AG09319 (cell line): ENCODE measurements at regions not wholly inside any gene's neighbourhood (a gene's known extent, or its start where the extent isn't known, plus 50 kb on each side); places are given as distances from the start of the nearest gene placed in this dataset.

ENCODE experiments used
- DNase-seq: peaks from one replicate; pipeline ENCODE4 v3.0.0-alpha.2; 2010; ENCODE audit warnings: low read depth; ENCODE audit errors: extremely low read depth
- TF ChIP-seq, protein P1 (sequence below): IDR thresholded peaks from 2 replicates; pipeline ENCODE4 v1.5.1; 2011; ENCODE audit warnings: low read depth, mild to moderate bottlenecking, inconsistent platforms, low read length, moderate library complexity

DNA sequence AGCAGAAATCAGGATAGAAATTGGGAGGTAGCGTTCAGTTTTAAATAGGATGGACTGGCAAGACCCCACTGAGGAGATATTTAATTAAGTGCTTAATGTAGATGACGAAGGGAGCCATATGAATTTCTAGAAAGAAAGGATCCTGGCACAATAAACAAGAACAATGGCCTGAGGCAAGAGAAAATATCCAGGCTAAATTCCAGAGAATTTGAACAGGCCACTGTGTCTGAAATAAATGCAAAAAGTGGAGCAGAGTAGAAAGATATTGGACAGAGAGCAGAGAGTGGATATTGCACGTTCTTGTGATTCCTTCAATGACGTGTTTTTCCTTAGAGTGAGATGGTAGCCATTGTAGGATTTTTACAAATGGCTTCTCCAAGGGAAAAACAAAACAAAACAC lies 1504.8 kb downstream of the C4orf33 start:
- no peak for DNase-seq
- TF ChIP-seq, protein P1, sequence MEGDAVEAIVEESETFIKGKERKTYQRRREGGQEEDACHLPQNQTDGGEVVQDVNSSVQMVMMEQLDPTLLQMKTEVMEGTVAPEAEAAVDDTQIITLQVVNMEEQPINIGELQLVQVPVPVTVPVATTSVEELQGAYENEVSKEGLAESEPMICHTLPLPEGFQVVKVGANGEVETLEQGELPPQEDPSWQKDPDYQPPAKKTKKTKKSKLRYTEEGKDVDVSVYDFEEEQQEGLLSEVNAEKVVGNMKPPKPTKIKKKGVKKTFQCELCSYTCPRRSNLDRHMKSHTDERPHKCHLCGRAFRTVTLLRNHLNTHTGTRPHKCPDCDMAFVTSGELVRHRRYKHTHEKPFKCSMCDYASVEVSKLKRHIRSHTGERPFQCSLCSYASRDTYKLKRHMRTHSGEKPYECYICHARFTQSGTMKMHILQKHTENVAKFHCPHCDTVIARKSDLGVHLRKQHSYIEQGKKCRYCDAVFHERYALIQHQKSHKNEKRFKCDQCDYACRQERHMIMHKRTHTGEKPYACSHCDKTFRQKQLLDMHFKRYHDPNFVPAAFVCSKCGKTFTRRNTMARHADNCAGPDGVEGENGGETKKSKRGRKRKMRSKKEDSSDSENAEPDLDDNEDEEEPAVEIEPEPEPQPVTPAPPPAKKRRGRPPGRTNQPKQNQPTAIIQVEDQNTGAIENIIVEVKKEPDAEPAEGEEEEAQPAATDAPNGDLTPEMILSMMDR = no peak

- TF ChIP-seq, protein P1 = no peak
- no peak for DNase-seq
Observed at GRCh38 chr4:130603043-130603442, 1507.1 kb downstream of the C4orf33 start.

DNA sequence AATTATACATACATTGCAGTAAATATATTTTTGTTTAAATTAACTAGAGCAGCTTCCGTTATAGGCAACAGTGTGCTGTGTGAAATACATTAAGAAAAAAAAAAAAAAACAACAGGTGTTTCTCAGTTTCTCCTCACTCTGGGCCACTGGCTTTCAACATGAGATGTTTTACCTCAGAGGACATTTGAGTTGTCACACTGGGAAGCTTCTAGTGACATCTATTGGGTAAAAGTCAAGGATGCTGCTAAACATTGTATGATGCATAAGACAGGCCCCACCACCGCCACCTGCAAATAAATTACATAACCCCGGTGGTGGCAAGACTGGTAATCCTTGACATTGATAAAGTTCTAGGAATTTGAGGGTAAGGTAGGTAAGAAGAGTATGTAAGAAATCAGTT lies 1512.2 kb downstream of the C4orf33 start:
- TF ChIP-seq, protein P1 = no peak
- no peak for DNase-seq

DNA sequence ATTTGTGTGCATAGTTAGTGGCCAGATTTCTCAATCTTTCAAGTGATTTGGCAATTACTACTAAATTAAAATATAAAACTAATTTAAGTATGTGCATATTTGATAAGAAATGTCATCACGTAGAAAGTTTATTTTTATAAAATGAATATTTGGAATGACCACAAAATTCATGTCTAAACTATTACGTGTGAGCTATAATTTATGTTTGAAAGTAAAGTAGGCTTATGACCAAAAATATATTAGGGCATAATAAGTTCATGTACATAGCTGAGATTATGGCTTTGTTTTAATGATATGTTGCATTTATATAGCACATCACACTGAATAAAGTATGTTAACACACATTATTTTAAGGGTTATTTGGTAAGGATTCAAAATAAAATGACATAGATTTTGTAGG lies 1532.6 kb downstream of the C4orf33 start:
- TF ChIP-seq, protein P1 = no peak
- DNase-seq = no peak

DNA sequence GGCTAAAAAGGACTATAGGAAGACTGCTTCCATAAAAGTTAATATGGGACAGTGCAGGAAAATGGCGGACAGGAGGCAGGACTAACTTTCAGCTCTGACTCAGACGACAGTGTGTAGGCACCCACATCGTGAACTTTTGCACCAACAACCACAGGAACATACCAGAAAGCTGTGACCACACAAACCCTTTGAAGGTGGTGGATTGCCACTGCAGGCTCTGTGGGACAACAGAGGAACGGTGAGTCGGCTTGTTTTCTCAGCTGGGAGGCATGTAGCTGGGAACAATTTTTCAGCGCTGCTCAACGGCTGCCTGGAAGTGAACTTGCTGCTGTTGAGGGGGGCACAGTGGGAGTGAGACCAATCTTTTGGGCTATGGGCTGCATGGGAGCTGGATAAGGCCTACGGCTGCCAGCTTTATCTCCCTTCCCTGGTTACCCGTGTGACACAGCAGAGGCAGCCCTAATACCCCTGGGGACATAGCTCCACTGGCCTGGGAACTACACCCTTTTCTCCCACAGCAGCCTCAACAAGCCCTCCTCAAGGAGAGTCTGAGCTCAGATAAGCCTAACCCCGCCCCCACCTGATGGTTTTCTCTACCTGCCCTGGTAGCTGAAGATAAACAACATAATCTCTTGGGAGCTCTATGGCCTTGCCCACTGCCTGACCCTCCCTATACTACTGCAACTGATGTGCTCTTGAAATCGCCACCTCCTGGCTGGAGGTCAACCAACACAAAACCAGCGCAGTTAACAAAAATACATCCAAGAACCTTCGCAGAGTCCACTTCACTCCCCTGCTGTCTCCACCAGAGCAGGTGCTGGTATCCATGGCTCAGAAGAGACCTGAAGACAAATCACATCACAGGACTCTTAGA lies 1537.0 kb downstream of the C4orf33 start:
- DNase-seq = no peak
- TF ChIP-seq, protein P1 = no peak

DNA sequence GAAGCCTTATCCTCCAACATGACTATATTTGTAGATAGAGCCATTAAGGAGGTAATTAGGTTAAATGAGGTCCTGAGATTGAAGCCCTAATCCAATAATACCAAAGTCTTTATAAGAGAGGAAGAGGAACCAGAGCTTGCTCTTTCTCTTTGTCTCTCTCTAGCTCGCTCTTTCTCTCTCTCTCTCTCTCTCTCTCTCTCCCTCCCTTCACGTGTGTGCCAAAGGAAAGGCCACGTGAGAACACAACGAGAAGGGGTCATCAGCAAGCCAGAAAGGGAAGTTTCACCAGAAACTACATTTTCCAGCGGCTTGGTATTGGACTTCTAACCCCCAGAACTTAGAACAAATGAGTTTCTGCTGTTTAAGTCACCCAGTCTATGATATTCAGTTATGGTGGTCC lies 1540.5 kb downstream of the C4orf33 start:
- no peak for DNase-seq

GRCh38 chr4:130640592-130640991 lies 1544.6 kb downstream of the C4orf33 start:
- TF ChIP-seq, protein P1 = no peak
- no peak for DNase-seq

More for the DNA sequence above, 1540.5 kb downstream of the C4orf33 start:
- TF ChIP-seq, protein P1 = no peak
